Psoas muscle (tissue), 7 donors: ENCODE measurements at regions not wholly inside any gene's neighbourhood (a gene's known extent, or its start where the extent isn't known, plus 50 kb on each side); places are given as distances from the start of the nearest gene placed in this dataset.

Source experiments
- ATAC-seq, 4 donors: fragments of 200-7000 bp; cut with Tn5 transposase; one replicate each; pipeline ENCODE4 v1.9.1; 2020; ENCODE audit warnings: moderate library complexity in 3 of 4, mild to moderate bottlenecking in 2 of 4
- DNase-seq, 2 donors: peaks; one replicate each; pipeline ENCODE4 v3.0.0-alpha.2; 2020
- H3K27ac ChIP-seq: fragments of 200-600 bp; one replicate; pipeline ENCODE4 v1.8.0; 2022
- H3K27me3 ChIP-seq, 3 donors: fragments of 200-600 bp in 1 of 3; one replicate each; pipeline versions ENCODE4 v1.6.1 to v1.8.0; 2013 to 2022; ENCODE audit warnings: low read length in 2 of 3, mild to moderate bottlenecking in 2 of 3, moderate library complexity in 1 of 3; ENCODE audit not compliant: insufficient read depth in 3 of 3
- H3K36me3 ChIP-seq, 2 donors: fragments of 200-600 bp in 1 of 2; one replicate each; pipeline versions ENCODE4 v1.6.1 to v1.8.0; 2013 to 2022; ENCODE audit warnings: low read depth in 1 of 2, mild to moderate bottlenecking in 1 of 2, moderate library complexity in 1 of 2; ENCODE audit not compliant: insufficient read depth in 1 of 2
- H3K4me1 ChIP-seq: fragments of 200-600 bp; one replicate; pipeline ENCODE4 v1.8.0; 2022
- H3K4me3 ChIP-seq: fragments of 200-600 bp; one replicate; pipeline ENCODE4 v1.8.0; 2022; ENCODE audit warnings: mild to moderate bottlenecking
- H3K9me3 ChIP-seq: fragments of 200-600 bp; one replicate; pipeline ENCODE4 v1.8.0; 2022
- WGBS, 3 donors: extraction: QIAGEN DNeasy Blood & Tissue Kit; methylation state at CpG; one replicate each; pipeline versions ENCODE4 v1.1.6 to v1.1.7; 2013; 5-methylcytosine and 5-hydroxymethylcytosine counted together
- intact Hi-C, 2 donors: fragments of 100-400 bp; cut with DNase I; formaldehyde crosslinking; loops; one replicate each; pipeline versions ENCODE4 v1.11.0 to v1.14.2; 2022
- TF ChIP-seq, protein P1 (sequence below): fragments of 200-600 bp; IDR thresholded peaks from one replicate; pipeline ENCODE4 v1.8.0; 2022; ENCODE audit warnings: antibody characterized with exemption
- donor health status: healthy with polysubstance abuse.
- donor health status: DM: no; HTN: no; CAD: no; lungs with moderate emphysema.
- donor health status: Bipolar disorder and iron deficiency.
- donor health status: healthy.
- donor health status: DM: yes; HTN: yes; CAD: no.
- donor health status: DM: no; HTN: no; CAD: no.
- donor health status: DM: yes; HTN: yes; CAD: no.

GRCh38 chr6:90415178-90415577 is 118.5 kb upstream of the BACH2 start:
- DNase-seq = no peak
- Histone ChIP-seq H3K27me3 (no peaks in the 10 kb centered on the region), H3K4me3 (no peak overlapping the region), H3K4me1 (no peaks in the 10 kb centered on the region), H3K27ac (no peak overlapping the region), H3K9me3 (no peaks in the 10 kb centered on the region), H3K36me3 (no peaks in the 10 kb centered on the region)
- intact Hi-C loops = no loop called here
- WGBS, 3 donors = 85 to 100% (median 93%) methylated on average over 1 to 2 of the region's 2 CpGs
- TF ChIP-seq, protein P1, sequence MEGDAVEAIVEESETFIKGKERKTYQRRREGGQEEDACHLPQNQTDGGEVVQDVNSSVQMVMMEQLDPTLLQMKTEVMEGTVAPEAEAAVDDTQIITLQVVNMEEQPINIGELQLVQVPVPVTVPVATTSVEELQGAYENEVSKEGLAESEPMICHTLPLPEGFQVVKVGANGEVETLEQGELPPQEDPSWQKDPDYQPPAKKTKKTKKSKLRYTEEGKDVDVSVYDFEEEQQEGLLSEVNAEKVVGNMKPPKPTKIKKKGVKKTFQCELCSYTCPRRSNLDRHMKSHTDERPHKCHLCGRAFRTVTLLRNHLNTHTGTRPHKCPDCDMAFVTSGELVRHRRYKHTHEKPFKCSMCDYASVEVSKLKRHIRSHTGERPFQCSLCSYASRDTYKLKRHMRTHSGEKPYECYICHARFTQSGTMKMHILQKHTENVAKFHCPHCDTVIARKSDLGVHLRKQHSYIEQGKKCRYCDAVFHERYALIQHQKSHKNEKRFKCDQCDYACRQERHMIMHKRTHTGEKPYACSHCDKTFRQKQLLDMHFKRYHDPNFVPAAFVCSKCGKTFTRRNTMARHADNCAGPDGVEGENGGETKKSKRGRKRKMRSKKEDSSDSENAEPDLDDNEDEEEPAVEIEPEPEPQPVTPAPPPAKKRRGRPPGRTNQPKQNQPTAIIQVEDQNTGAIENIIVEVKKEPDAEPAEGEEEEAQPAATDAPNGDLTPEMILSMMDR = no peak
- ATAC-seq = no peak

GRCh38 chr6:90414352-90414751 is 117.7 kb upstream of the BACH2 start:
- TF ChIP-seq, protein P1 = no peak
- intact Hi-C loops = no loop called here
- DNase-seq (no peak), ATAC-seq (no peak)
- Histone ChIP-seq H3K27me3 (no peaks in the 10 kb centered on the region), H3K27ac (no peak overlapping the region), H3K4me3 (no peak overlapping the region), H3K36me3 (no peaks in the 10 kb centered on the region), H3K9me3 (no peaks in the 10 kb centered on the region), H3K4me1 (no peaks in the 10 kb centered on the region)
- WGBS, 3 donors = 69 to 77% (median 73%) methylated on average over 5 of the region's 5 CpGs

- Histone ChIP-seq H3K36me3 (no peaks in the 10 kb centered on the region), H3K27me3 (no peaks in the 10 kb centered on the region), H3K27ac (no peak overlapping the region), H3K9me3 (no peaks in the 10 kb centered on the region), H3K4me1 (no peaks in the 10 kb centered on the region), H3K4me3 (peak overlapping the region; percentile 33)
- no peak for DNase-seq
- 2 to 6% (median 3%) methylated on average over 8 of the region's 8 CpGs for WGBS, 3 donors
- intact Hi-C loops = no loop called here
- ATAC-seq = no peak
- TF ChIP-seq, protein P1 = no peak
Observed at GRCh38 chr6:90413867-90414266, 117.2 kb upstream of the BACH2 start.

DNA sequence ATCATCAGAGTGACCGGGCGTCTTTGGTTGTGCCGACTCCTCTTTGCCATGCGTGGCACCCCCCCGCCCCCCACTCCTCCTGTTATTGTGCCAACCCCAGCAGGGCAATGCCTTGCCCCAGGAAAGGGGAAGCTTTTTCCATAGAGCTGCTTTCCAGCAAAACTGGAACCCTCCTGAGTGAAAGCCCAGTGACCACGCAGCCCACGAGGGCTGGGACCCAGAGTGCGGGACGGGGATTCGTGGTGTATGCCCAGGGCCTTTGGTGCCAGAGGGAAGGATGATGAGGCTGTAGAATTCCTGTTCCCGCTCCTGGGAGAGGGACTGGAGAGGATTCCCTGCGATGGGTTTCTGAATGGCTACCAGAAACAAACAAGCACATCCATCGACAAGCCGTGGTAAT is 116.8 kb upstream of the BACH2 start:
- H3K4me1 ChIP-seq = no peaks in the 10 kb centered on the region
- H3K9me3 ChIP-seq = no peaks in the 10 kb centered on the region
- TF ChIP-seq, protein P1 = no peak
- WGBS, 3 donors = 29 to 42% (median 36%) methylated on average over 14 of the region's 14 CpGs
- H3K27me3 ChIP-seq = no peaks in the 10 kb centered on the region
- intact Hi-C loops = no loop called here
- H3K36me3 ChIP-seq = no peaks in the 10 kb centered on the region
- DNase-seq (no peak), ATAC-seq (no peak)
- H3K27ac ChIP-seq = no peak overlapping the region
- peak overlapping the region; percentile 33 for H3K4me3 ChIP-seq

GRCh38 chr6:90412538-90413369 is 116.1 kb upstream of the BACH2 start:
- H3K4me3 ChIP-seq = no peak overlapping the region
- H3K4me1 ChIP-seq = no peaks in the 10 kb centered on the region
- H3K9me3 ChIP-seq = no peaks in the 10 kb centered on the region
- intact Hi-C loops = no loop called here
- DNase-seq (no peak), ATAC-seq (no peak)
- no peaks in the 10 kb centered on the region for H3K27me3 ChIP-seq
- H3K36me3 ChIP-seq = no peaks in the 10 kb centered on the region
- TF ChIP-seq, protein P1 = no peak
- WGBS, 3 donors = 65 to 67% (median 66%) methylated on average over 3 of the region's 3 CpGs
- no peak overlapping the region for H3K27ac ChIP-seq
